GM10266 (cell line): ENCODE measurements at regions not wholly inside any gene's neighbourhood (a gene's known extent, or its start where the extent isn't known, plus 50 kb on each side); places are given as distances from the start of the nearest gene placed in this dataset.

ENCODE experiments used
- DNase-seq: peaks from one replicate; pipeline ENCODE4 v3.0.0; 2012; ENCODE audit errors: extremely low spot score
- TF ChIP-seq, protein P1 (sequence below): IDR thresholded peaks from 2 replicates; pipeline ENCODE4 v1.5.1; 2012; ENCODE audit warnings: mild to moderate bottlenecking, low read depth; ENCODE audit not compliant: control insufficient read depth, insufficient read depth; ENCODE audit errors: missing control alignments

DNA sequence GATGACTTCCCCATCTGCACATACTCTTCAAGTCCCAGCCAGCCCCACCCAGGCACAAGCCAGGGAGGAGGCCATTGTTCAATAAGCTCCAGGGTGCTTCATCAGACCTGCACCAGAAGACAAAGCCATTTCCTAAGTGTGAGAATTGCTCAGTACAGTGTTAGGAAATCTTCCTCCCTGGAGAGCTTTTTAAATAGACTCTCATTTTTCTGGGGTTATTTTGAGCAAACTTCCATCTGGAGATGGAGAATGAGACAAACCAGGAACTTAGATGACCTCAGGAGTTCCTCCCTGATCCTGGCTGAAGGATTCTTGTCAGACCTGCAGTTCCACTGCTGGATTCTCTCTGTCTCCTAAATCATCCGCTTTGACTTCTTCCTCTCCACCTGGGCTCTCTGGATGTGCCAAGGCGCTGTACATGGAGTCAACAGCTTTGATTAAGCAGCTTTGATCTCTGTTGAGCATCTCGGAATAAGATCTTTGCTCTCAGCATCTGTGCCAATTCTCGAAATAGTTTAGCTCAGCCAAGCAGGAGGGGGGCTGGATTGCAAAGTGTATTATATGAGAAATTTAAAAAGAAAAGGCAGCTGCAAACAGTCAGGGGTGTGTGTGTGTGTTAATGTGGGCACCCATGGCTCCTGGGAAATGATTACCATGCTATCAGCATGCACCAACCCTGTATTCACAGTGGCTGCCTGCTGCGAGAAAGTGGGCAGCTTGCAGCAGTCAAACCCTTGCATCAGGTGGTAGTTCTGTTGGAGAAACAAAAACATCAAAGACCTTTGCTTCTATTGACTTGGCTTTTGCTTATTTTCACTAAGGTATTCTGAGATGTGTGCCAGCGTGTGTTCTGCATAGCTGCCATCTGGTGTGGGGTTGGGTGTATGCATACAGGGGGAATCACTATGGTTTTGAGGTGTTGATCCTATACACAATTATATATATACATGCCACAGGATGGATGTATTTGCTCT lies 70.2 kb upstream of the NAV2 start:
- no peak for DNase-seq
- TF ChIP-seq, protein P1, sequence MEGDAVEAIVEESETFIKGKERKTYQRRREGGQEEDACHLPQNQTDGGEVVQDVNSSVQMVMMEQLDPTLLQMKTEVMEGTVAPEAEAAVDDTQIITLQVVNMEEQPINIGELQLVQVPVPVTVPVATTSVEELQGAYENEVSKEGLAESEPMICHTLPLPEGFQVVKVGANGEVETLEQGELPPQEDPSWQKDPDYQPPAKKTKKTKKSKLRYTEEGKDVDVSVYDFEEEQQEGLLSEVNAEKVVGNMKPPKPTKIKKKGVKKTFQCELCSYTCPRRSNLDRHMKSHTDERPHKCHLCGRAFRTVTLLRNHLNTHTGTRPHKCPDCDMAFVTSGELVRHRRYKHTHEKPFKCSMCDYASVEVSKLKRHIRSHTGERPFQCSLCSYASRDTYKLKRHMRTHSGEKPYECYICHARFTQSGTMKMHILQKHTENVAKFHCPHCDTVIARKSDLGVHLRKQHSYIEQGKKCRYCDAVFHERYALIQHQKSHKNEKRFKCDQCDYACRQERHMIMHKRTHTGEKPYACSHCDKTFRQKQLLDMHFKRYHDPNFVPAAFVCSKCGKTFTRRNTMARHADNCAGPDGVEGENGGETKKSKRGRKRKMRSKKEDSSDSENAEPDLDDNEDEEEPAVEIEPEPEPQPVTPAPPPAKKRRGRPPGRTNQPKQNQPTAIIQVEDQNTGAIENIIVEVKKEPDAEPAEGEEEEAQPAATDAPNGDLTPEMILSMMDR: no peak

DNA sequence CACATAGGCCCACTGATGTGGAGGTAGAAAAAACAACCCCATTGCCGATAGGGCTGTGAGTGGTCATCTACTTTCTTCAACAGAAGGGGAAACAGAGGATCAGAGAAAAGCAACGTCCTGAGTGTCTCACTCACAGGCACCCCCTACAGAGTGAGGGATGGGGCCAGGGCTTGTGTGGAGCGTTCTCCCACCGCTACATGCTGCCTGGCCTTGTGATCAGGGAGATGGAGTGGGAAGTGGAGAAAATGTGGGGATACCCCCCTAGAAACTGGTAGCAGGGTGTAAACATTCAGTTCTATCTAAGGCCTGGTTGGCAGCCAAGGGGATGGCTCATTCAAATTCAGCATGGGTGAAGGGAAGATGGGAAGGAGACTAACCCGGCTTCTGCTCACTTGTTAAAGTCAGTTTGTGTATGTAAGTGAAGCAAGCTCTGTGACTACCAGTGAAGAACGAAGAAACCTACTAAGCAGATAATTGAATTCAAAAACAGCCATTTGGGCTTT lies 73.0 kb upstream of the NAV2 start:
- TF ChIP-seq, protein P1: no peak
- no peak for DNase-seq

DNA sequence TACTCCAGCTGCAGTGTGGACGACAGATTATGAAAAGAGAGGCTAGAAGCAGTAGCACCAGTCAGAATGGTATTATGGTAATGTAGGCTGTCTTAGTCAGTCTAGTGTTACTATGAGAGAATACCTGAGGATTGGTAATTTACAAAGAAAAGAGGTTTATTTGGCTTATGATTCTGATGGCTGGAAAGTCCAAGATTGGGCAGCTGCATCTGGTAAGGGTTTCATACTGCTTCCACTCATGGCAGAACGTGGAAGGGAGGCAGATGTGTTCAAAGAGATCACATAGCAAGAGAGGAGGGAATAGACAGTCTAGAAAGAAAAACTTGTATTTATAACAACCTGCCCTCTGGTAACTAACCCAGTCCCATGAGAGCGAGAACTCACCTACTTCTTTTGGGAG lies 77.3 kb upstream of the NAV2 start:
- TF ChIP-seq, protein P1: no peak
- no peak for DNase-seq

DNA sequence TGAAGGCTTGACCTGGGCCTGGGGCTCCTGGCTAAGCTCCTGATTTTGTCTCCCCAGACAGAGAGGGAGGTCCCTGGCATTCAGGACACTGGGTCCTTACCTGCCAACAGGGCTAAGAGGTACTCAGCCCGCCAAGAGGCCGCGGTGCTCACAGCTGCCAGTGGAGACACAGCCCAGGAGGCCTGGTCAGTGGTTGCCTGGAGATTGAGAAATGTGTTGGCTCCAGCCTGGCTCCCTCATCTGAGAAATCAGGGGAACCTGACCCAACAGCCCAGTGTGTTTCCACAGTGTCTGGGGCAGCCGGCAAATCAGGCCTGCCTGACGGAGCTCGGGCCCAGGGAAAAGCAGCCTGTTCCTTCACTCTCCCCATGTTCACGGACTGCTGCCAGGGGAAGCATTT lies 79.4 kb upstream of the NAV2 start:
- no peak for DNase-seq
- TF ChIP-seq, protein P1: no peak

DNA sequence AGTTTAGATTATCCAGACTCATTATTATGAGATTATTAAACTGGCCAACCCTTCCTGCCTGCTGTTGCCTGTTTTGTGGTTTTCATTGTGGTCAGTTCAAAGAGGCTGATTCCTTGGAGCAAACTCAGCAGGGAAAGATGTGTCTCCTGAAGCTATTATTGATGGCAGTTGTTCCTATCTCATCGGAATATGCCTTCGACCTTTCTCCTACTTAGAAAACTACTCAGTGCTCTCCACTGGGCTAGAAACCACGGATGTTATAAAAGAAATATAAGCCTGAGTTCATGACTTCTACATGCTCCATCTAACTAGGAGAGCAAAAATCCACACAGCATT lies 80.2 kb upstream of the NAV2 start:
- DNase-seq: no peak
- TF ChIP-seq, protein P1: no peak

DNA sequence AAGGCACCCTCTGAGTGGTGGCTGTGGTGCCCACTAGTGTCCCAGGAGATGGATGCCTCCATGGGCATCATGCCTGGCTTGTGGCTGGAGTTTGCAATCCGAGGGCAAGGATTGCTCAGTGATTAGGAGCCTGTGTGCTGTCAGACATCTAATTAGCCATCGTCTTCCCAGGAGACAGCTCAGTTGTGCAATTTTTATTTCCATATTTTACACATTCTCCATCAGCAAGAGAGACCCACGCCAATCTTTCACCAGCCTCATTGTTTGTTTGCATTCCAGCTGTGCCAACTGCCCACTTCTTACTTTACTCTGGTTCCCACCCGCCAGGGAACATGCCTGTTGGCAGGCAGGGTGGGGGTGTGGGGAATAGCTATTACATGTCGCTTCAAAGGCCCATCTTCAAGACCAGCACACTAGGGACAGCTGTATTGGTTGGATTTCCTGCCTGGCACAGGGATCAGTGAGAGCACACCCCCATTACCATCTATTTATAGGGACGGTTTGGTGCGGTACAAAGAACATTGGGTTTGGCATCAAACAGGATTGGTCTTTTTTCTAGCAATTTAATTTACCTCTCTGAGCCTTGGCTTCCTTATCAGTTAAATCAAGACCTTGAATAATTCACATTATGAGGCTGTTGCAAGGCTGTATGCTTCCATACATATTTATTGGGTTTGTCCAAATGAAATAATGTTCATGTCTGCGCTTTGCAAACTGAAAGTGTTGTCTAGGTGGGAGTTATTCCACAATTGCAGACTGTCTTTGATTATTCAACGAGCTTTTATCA lies 80.7 kb upstream of the NAV2 start:
- TF ChIP-seq, protein P1: no peak
- no peak for DNase-seq
